MCF 10A (cell line): ENCODE measurements at regions not wholly inside any gene's neighbourhood (a gene's known extent, or its start where the extent isn't known, plus 50 kb on each side); places are given as distances from the start of the nearest gene placed in this dataset.

Experiments
- BruUV-seq: library from RNA; stranded (reverse); fragments of 400-500 nt; replicated peaks from 2 replicates; lab custom pipeline; 2021; lab: Mats Ljungman, UMichigan
- CTCF ChIA-PET: fragments of 300-600 bp; sonication (Branson Sonifier 250); formaldehyde crosslinking; extraction: SDS; loops from one replicate; lab custom pipeline; 2021; ENCODE audit warnings: antibody characterized with exemption, inconsistent platforms; lab: Yijun Ruan, JAX
- POLR2A ChIA-PET: fragments of 300-600, 350-650 bp; sonication (Branson Sonifier 250); formaldehyde crosslinking; extraction: SDS; loops from one replicate; lab custom pipeline; 2020; ENCODE audit warnings: antibody characterized with exemption, inconsistent platforms; lab: Yijun Ruan, JAX
- DNase-seq: peaks from one replicate; pipeline ENCODE4 v3.0.0-alpha.2; 2018; ENCODE audit not compliant: unreplicated experiment
- H3K27ac Mint-ChIP-seq: one replicate; pipeline ENCODE4 v1.8.0; 2022; ENCODE audit warnings: mild to moderate bottlenecking, low read depth, mixed read lengths; ENCODE audit not compliant: unreplicated experiment
- H3K27me3 Mint-ChIP-seq: one replicate; pipeline ENCODE4 v1.8.0; 2022; ENCODE audit warnings: mixed read lengths; ENCODE audit not compliant: insufficient read depth, unreplicated experiment
- H3K36me3 Mint-ChIP-seq: one replicate; pipeline ENCODE4 v1.8.0; 2022; ENCODE audit warnings: mild to moderate bottlenecking, moderate library complexity, mixed read lengths; ENCODE audit not compliant: insufficient read depth, unreplicated experiment
- H3K4me1 Mint-ChIP-seq: one replicate; pipeline ENCODE4 v1.8.0; 2022; ENCODE audit warnings: mixed read lengths; ENCODE audit not compliant: insufficient read depth, unreplicated experiment
- H3K4me3 Mint-ChIP-seq: one replicate; pipeline ENCODE4 v1.8.0; 2022; ENCODE audit warnings: mild to moderate bottlenecking, moderate library complexity, mixed read lengths; ENCODE audit not compliant: unreplicated experiment
- H3K9me3 Mint-ChIP-seq: one replicate; pipeline ENCODE4 v1.8.0; 2022; ENCODE audit warnings: mixed read lengths; ENCODE audit not compliant: unreplicated experiment
- CTCF ChIP-seq: fragments of 200-600 bp; IDR thresholded peaks from one replicate; pipeline ENCODE4 v1.8.0; 2022; ENCODE audit warnings: antibody characterized with exemption, mild to moderate bottlenecking; ENCODE audit not compliant: unreplicated experiment
- intact Hi-C: fragments of 100-400 bp; cut with micrococcal nuclease; formaldehyde crosslinking; loops from 2 replicates; pipeline ENCODE4 v1.14.1; 2022

- Mint-ChIP-seq H3K9me3 (peaks cover 7% of the 10 kb centered on the region), H3K4me1 (peaks cover 20% of the 10 kb centered on the region), H3K27me3 (no peaks in the 10 kb centered on the region), H3K27ac (peak overlapping the region; percentile 73), H3K36me3 (no peaks in the 10 kb centered on the region), H3K4me3 (peak overlapping the region; percentile 4)
- peak; percentile 92 for DNase-seq
- ChIA-PET POLR2A (interaction anchor here (1.2 to 1.5 kb wide), 2 partner anchors 105 to 121 kb away, joined by 3 to 6 read pairs; no protein-coding TSS in a partner anchor), CTCF (interaction anchor here (0.7 to 1.0 kb wide), 4 partner anchors 29 to 135 kb away, joined by 3 read pairs; no protein-coding TSS in a partner anchor)
- TF ChIP-seq CTCF, result no peak
- intact Hi-C loops, result loop anchor here (1.0 kb wide), 1 partner anchor 102 kb away; no protein-coding TSS in a partner anchor
- no TSS peak for BruUV-seq
Measured at GRCh38 chr12:96094201-96094600, 58.8 kb upstream of the LTA4H start.

GRCh38 chr12:96098631-96099030 lies 63.2 kb upstream of the LTA4H start:
- ChIA-PET CTCF (interaction anchor here (0.7 to 1.0 kb wide), 2 partner anchors 19 to 59 kb away, joined by 3 read pairs; no protein-coding TSS in a partner anchor), POLR2A (no interaction called here)
- H3K9me3 Mint-ChIP-seq, result no peaks in the 10 kb centered on the region
- TF ChIP-seq CTCF, result no peak
- no peak overlapping the region for H3K4me3 Mint-ChIP-seq
- H3K4me1 Mint-ChIP-seq, result peaks cover 15% of the 10 kb centered on the region
- H3K36me3 Mint-ChIP-seq, result no peaks in the 10 kb centered on the region
- H3K27me3 Mint-ChIP-seq, result no peaks in the 10 kb centered on the region
- intact Hi-C loops, result no loop called here
- BruUV-seq, result no TSS peak
- no peak for DNase-seq
- no peak overlapping the region for H3K27ac Mint-ChIP-seq

- BruUV-seq, result no TSS peak
- Mint-ChIP-seq H3K36me3 (no peaks in the 10 kb centered on the region), H3K4me3 (no peak overlapping the region), H3K9me3 (no peaks in the 10 kb centered on the region), H3K27me3 (no peaks in the 10 kb centered on the region), H3K4me1 (peaks cover 7% of the 10 kb centered on the region), H3K27ac (no peak overlapping the region)
- CTCF ChIA-PET, result no interaction called here
- intact Hi-C loops, result no loop called here
- TF ChIP-seq CTCF, result no peak
- POLR2A ChIA-PET, result no interaction called here
- DNase-seq, result no peak
Measured at GRCh38 chr12:96099421-96099820, 64.0 kb upstream of the LTA4H start.

GRCh38 chr12:96099986-96100385 lies 64.6 kb upstream of the LTA4H start:
- Mint-ChIP-seq H3K36me3 (no peaks in the 10 kb centered on the region), H3K27ac (no peak overlapping the region), H3K4me1 (peaks cover 1% of the 10 kb centered on the region), H3K4me3 (no peak overlapping the region), H3K9me3 (no peaks in the 10 kb centered on the region), H3K27me3 (no peaks in the 10 kb centered on the region)
- no peak for TF ChIP-seq CTCF
- CTCF ChIA-PET, result interaction anchor here (0.8 kb wide), 1 partner anchor 115 kb away, joined by 3 read pairs; no protein-coding TSS in a partner anchor
- DNase-seq, result no peak
- POLR2A ChIA-PET, result no interaction called here
- intact Hi-C loops, result no loop called here
- no TSS peak for BruUV-seq
